ENCODE measurements at regions not wholly inside any gene's neighbourhood (a gene's known extent, or its start where the extent isn't known, plus 50 kb on each side); places are given as distances from the start of the nearest gene placed in this dataset.
"Not testable (repeated sequence)": the region's sequence is repeated elsewhere in the genome, so short reads cannot be mapped to it uniquely, and the experiment has no call there.

- DNase-seq = no peak
Measured at GRCh38 chr15:38992506-38992905, 427.9 kb upstream of the RASGRP1 start.

- no peak for DNase-seq
Measured at GRCh38 chr15:38992930-38993329, 428.3 kb upstream of the RASGRP1 start.

GRCh38 chr15:38994310-38994709 is 429.7 kb upstream of the RASGRP1 start:
- no peak for DNase-seq

GRCh38 chr15:38996111-38996631 is 431.6 kb upstream of the RASGRP1 start:
- no peak for DNase-seq

- DNase-seq = no peak
Measured at GRCh38 chr15:38997841-38998240, 433.2 kb upstream of the RASGRP1 start.

- no peak for DNase-seq
Measured at GRCh38 chr15:39000008-39000734, 435.6 kb upstream of the RASGRP1 start.

- DNase-seq = no peak
Measured at GRCh38 chr15:39009740-39010139, 445.1 kb upstream of the RASGRP1 start.

GRCh38 chr15:39011066-39011465 is 446.5 kb upstream of the RASGRP1 start:
- not testable (repeated sequence) for DNase-seq

- no peak for DNase-seq
Measured at GRCh38 chr15:39013262-39013661, 448.6 kb upstream of the RASGRP1 start.

GRCh38 chr15:39014682-39015081 is 450.1 kb upstream of the RASGRP1 start:
- DNase-seq = no peak

- no peak for DNase-seq
Measured at GRCh38 chr15:39016706-39017105, 452.1 kb upstream of the RASGRP1 start.

- no peak for DNase-seq
Measured at GRCh38 chr15:39018966-39019365, 454.4 kb upstream of the RASGRP1 start.

- no peak for DNase-seq
Measured at GRCh38 chr15:39021341-39021740, 456.7 kb upstream of the RASGRP1 start.

- DNase-seq = no peak
Measured at GRCh38 chr15:39022532-39023305, 458.1 kb upstream of the RASGRP1 start.

GRCh38 chr15:39025321-39025720 is 460.7 kb upstream of the RASGRP1 start:
- DNase-seq = no peak

GRCh38 chr15:39025881-39026280 is 461.3 kb upstream of the RASGRP1 start:
- DNase-seq = no peak

- no peak for DNase-seq
Measured at GRCh38 chr15:39028069-39028468, 463.5 kb upstream of the RASGRP1 start.

GRCh38 chr15:39029741-39030140 is 465.1 kb upstream of the RASGRP1 start:
- no peak for DNase-seq

- no peak for DNase-seq
Measured at GRCh38 chr15:39030291-39031070, 465.9 kb upstream of the RASGRP1 start.

GRCh38 chr15:39031596-39031995 is 467.0 kb upstream of the RASGRP1 start:
- no peak for DNase-seq

GRCh38 chr15:39034816-39035215 is 470.2 kb upstream of the RASGRP1 start:
- no peak for DNase-seq

- DNase-seq = not testable (repeated sequence)
Measured at GRCh38 chr15:39037611-39038010, 473.0 kb upstream of the RASGRP1 start.

- no peak for DNase-seq
Measured at GRCh38 chr15:39040861-39041260, 476.2 kb upstream of the RASGRP1 start.
